Epithelial cell of esophagus (primary cell): ENCODE measurements at regions not wholly inside any gene's neighbourhood (a gene's known extent, or its start where the extent isn't known, plus 50 kb on each side); places are given as distances from the start of the nearest gene placed in this dataset.

Experiments used
- DNase-seq: peaks from one replicate; pipeline ENCODE4 v3.0.0; 2010; ENCODE audit warnings: low read depth
- H3K4me3 ChIP-seq: 2 replicates; pipeline ENCODE4 v1.5.1; 2011; ENCODE audit warnings: mild to moderate bottlenecking, low read length, control low read depth
- CTCF ChIP-seq: IDR thresholded peaks from 2 replicates; pipeline ENCODE4 v1.5.1; 2011; ENCODE audit warnings: low read depth, mild to moderate bottlenecking, low read length, control low read depth, inconsistent platforms; ENCODE audit not compliant: insufficient read depth; ENCODE audit errors: missing control alignments

DNA sequence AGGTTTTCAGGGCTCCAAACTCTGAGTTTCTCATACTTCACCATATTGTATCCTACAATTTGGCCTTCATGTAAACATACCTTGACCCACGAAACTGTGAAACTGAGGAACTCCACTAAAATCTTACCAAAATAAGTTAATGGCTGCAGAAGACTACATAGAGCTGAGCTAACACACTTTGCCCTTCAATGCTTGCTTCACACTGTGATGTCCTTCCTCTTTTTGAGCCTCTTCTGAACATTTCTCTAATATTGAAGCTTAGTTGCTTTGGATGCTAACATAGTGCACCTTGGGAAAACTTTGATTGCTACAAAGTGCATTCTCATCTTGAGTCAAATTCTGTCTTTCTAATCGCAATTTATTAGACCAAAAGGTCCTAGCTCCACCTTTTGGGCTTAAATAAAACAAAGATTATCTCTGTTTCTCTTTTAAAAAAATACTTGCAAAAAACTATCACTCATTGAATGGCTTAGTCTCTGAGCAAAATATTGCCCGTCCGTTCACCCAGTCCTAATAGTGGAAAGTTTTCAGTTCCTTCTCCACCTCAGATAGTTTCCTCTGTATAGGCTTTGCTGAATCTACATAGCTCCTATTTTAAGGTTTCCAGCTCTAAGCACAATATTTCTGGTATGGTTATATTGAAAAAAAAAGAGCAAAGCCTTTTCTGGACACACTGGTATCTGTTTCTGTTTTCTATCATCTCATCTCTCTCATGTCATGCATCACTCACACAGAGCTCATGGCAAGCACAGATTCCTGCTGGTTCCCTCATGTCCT is 494.6 kb downstream of the RFPL4B start:
- no peak for TF ChIP-seq CTCF
- H3K4me3 ChIP-seq = no peak overlapping the region

DNA sequence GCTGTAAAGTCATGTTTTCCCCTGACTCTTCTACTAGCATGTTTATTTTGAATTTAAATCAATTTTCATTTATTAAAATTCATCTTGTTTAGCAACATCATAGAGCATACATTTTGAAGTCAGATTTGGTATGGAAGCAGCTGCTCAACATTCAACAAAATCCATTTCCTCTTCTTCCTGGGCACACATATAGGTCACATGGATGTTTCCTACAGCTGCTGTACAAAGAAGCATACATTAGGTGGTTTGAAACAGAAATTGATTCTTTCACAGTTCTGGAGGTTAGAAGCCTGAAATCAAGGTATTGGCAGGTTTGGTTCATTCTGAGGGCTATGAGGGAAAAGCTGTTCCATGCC is 495.2 kb downstream of the RFPL4B start:
- TF ChIP-seq CTCF = no peak
- no peak for DNase-seq
- no peak overlapping the region for H3K4me3 ChIP-seq

More for the DNA sequence above, 494.6 kb downstream of the RFPL4B start:
- no peak for DNase-seq

- H3K4me3 ChIP-seq = no peak overlapping the region
- no peak for DNase-seq
- no peak for TF ChIP-seq CTCF
Measured at GRCh38 chr6:112846681-112847080, 499.6 kb downstream of the RFPL4B start.

DNA sequence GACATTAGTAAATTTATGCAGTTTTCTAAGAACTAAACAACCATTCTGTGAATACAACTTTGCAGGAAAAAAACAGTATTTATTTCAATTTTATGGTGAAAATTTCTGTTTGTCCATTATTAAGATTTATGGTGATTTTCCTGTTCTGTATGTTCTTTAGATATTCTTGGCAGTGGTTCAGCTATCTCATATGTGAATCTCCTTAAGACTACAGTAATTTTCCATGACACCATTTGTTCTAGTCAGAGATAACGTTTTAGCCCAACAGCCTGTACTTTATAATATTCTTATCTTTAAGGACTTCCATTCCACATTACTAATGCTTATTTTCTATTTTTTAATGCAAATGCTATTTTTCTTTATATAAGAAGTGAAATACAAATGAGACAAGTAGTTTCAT is 504.0 kb downstream of the RFPL4B start:
- no peak overlapping the region for H3K4me3 ChIP-seq
- TF ChIP-seq CTCF = no peak
- no peak for DNase-seq

GRCh38 chr6:112853162-112853561 is 506.0 kb downstream of the RFPL4B start:
- no peak for DNase-seq
- no peak overlapping the region for H3K4me3 ChIP-seq
- no peak for TF ChIP-seq CTCF

DNA sequence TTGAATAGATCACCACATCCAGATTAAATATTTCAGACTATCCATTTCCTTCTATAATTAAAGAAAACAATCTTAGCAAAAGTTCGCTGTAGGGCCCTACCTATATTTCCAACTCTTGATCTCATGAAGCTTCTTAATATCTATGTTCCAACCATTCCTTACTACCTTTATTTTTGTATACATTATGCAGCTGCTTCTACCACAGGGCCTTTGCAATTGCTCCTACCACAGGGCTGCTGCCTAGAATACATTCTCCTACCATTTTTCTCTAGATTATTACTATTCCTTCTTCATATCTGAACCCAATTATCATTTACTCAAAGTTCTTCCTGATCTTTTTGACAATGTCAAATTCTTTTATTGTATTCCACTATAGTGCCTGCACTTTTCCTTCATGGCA is 516.6 kb downstream of the RFPL4B start:
- no peak for DNase-seq
- no peak overlapping the region for H3K4me3 ChIP-seq
- TF ChIP-seq CTCF = no peak

GRCh38 chr6:112865131-112865530 is 518.0 kb downstream of the RFPL4B start:
- H3K4me3 ChIP-seq = no peak overlapping the region
- no peak for TF ChIP-seq CTCF
- no peak for DNase-seq
